Activated T-helper 17 cell treated with anti-CD3 and anti-CD28 coated beads, Interleukin-2, amount 50 U/mL, for 72 hours (primary cell): ENCODE measurements at regions not wholly inside any gene's neighbourhood (a gene's known extent, or its start where the extent isn't known, plus 50 kb on each side); places are given as distances from the start of the nearest gene placed in this dataset.

Source experiments
- ATAC-seq: fragments of 150-1000 bp; cut with Tn5 transposase; replicated peaks from 2 replicates; pipeline ENCODE4 v1.10.0; 2021; ENCODE audit warnings: mild to moderate bottlenecking, moderate library complexity
- H3K27ac Mint-ChIP-seq: one replicate; pipeline ENCODE4 v1.8.0; 2022; ENCODE audit warnings: mixed read lengths
- H3K27me3 Mint-ChIP-seq: one replicate; pipeline ENCODE4 v1.8.0; 2022; ENCODE audit warnings: mixed read lengths
- H3K36me3 Mint-ChIP-seq: one replicate; pipeline ENCODE4 v1.8.0; 2022; ENCODE audit warnings: low read depth, mild to moderate bottlenecking, mixed read lengths
- H3K4me1 Mint-ChIP-seq: one replicate; pipeline ENCODE4 v1.8.0; 2022; ENCODE audit warnings: mixed read lengths
- H3K4me3 Mint-ChIP-seq: one replicate; pipeline ENCODE4 v1.8.0; 2022; ENCODE audit warnings: mild to moderate bottlenecking, mixed read lengths
- H3K9me3 Mint-ChIP-seq: one replicate; pipeline ENCODE4 v1.8.0; 2022; ENCODE audit warnings: mixed read lengths

GRCh38 chr6:111973118-111973761, 80.7 kb upstream of the CCN6 start:
- H3K27me3 Mint-ChIP-seq = no peaks in the 10 kb centered on the region
- H3K9me3 Mint-ChIP-seq = peaks cover 4% of the 10 kb centered on the region
- no peaks in the 10 kb centered on the region for H3K36me3 Mint-ChIP-seq
- peak overlapping the region; percentile 89 for H3K27ac Mint-ChIP-seq
- ATAC-seq = peak; percentile 86
- peak overlapping the region; percentile 64 for H3K4me3 Mint-ChIP-seq
- H3K4me1 Mint-ChIP-seq = peaks cover 44% of the 10 kb centered on the region

- no peaks in the 10 kb centered on the region for H3K36me3 Mint-ChIP-seq
- H3K27me3 Mint-ChIP-seq = no peaks in the 10 kb centered on the region
- peaks cover 50% of the 10 kb centered on the region for H3K4me1 Mint-ChIP-seq
- no peak for ATAC-seq
- peaks cover 4% of the 10 kb centered on the region for H3K9me3 Mint-ChIP-seq
- peak overlapping the region; percentile 89 for H3K27ac Mint-ChIP-seq
- peak overlapping the region; percentile 64 for H3K4me3 Mint-ChIP-seq
These were observed 79.8 kb upstream of the CCN6 start for GRCh38 chr6:111973927-111974639.

GRCh38 chr6:111975466-111975865, 78.4 kb upstream of the CCN6 start:
- Mint-ChIP-seq H3K9me3 (no peaks in the 10 kb centered on the region), H3K36me3 (no peaks in the 10 kb centered on the region), H3K27me3 (no peaks in the 10 kb centered on the region), H3K4me1 (peaks cover 50% of the 10 kb centered on the region), H3K27ac (peak overlapping the region; percentile 18), H3K4me3 (peak overlapping the region; percentile 25)
- ATAC-seq = peak; percentile 58

- no peak for ATAC-seq
- no peaks in the 10 kb centered on the region for H3K9me3 Mint-ChIP-seq
- H3K4me3 Mint-ChIP-seq = peak overlapping the region; percentile 25
- peaks cover 50% of the 10 kb centered on the region for H3K4me1 Mint-ChIP-seq
- no peaks in the 10 kb centered on the region for H3K36me3 Mint-ChIP-seq
- no peaks in the 10 kb centered on the region for H3K27me3 Mint-ChIP-seq
- H3K27ac Mint-ChIP-seq = peak overlapping the region; percentile 18
These were observed 77.8 kb upstream of the CCN6 start for GRCh38 chr6:111976139-111976538.

- no peak overlapping the region for H3K4me3 Mint-ChIP-seq
- no peaks in the 10 kb centered on the region for H3K9me3 Mint-ChIP-seq
- no peak for ATAC-seq
- H3K36me3 Mint-ChIP-seq = no peaks in the 10 kb centered on the region
- no peak overlapping the region for H3K27ac Mint-ChIP-seq
- H3K27me3 Mint-ChIP-seq = no peaks in the 10 kb centered on the region
- peaks cover 36% of the 10 kb centered on the region for H3K4me1 Mint-ChIP-seq
These were observed 75.3 kb upstream of the CCN6 start for GRCh38 chr6:111978532-111979149.

- H3K9me3 Mint-ChIP-seq = no peaks in the 10 kb centered on the region
- peaks cover 38% of the 10 kb centered on the region for H3K4me1 Mint-ChIP-seq
- ATAC-seq = no peak
- H3K27me3 Mint-ChIP-seq = no peaks in the 10 kb centered on the region
- H3K27ac Mint-ChIP-seq = no peak overlapping the region
- H3K36me3 Mint-ChIP-seq = no peaks in the 10 kb centered on the region
- H3K4me3 Mint-ChIP-seq = no peak overlapping the region
These were observed 74.3 kb upstream of the CCN6 start for GRCh38 chr6:111979633-111980032.

- Mint-ChIP-seq H3K36me3 (no peaks in the 10 kb centered on the region), H3K27ac (no peak overlapping the region), H3K4me3 (no peak overlapping the region), H3K27me3 (no peaks in the 10 kb centered on the region), H3K4me1 (peaks cover 40% of the 10 kb centered on the region), H3K9me3 (no peaks in the 10 kb centered on the region)
- no peak for ATAC-seq
These were observed 73.8 kb upstream of the CCN6 start for GRCh38 chr6:111980143-111980542.

- Mint-ChIP-seq H3K27me3 (no peaks in the 10 kb centered on the region), H3K9me3 (no peaks in the 10 kb centered on the region), H3K36me3 (no peaks in the 10 kb centered on the region), H3K4me3 (no peak overlapping the region), H3K4me1 (peaks cover 31% of the 10 kb centered on the region), H3K27ac (no peak overlapping the region)
- no peak for ATAC-seq
These were observed 72.7 kb upstream of the CCN6 start for GRCh38 chr6:111980971-111981840.

- H3K36me3 Mint-ChIP-seq = no peaks in the 10 kb centered on the region
- no peaks in the 10 kb centered on the region for H3K9me3 Mint-ChIP-seq
- ATAC-seq = no peak
- H3K4me1 Mint-ChIP-seq = peaks cover 28% of the 10 kb centered on the region
- no peaks in the 10 kb centered on the region for H3K27me3 Mint-ChIP-seq
- peak overlapping the region; percentile 8 for H3K4me3 Mint-ChIP-seq
- H3K27ac Mint-ChIP-seq = no peak overlapping the region
These were observed 71.2 kb upstream of the CCN6 start for GRCh38 chr6:111982681-111983080.

GRCh38 chr6:111983193-111983592, 70.7 kb upstream of the CCN6 start:
- Mint-ChIP-seq H3K36me3 (no peaks in the 10 kb centered on the region), H3K4me1 (peaks cover 28% of the 10 kb centered on the region), H3K9me3 (no peaks in the 10 kb centered on the region), H3K27ac (peak overlapping the region; percentile 37), H3K4me3 (peak overlapping the region; percentile 8), H3K27me3 (no peaks in the 10 kb centered on the region)
- no peak for ATAC-seq

GRCh38 chr6:111984081-111984480, 69.8 kb upstream of the CCN6 start:
- H3K9me3 Mint-ChIP-seq = no peaks in the 10 kb centered on the region
- H3K27ac Mint-ChIP-seq = peak overlapping the region; percentile 37
- H3K4me3 Mint-ChIP-seq = peak overlapping the region; percentile 8
- peaks cover 31% of the 10 kb centered on the region for H3K4me1 Mint-ChIP-seq
- ATAC-seq = no peak
- no peaks in the 10 kb centered on the region for H3K36me3 Mint-ChIP-seq
- H3K27me3 Mint-ChIP-seq = no peaks in the 10 kb centered on the region

GRCh38 chr6:111984516-111985201, 69.2 kb upstream of the CCN6 start:
- H3K27ac Mint-ChIP-seq = peak overlapping the region; percentile 50
- H3K27me3 Mint-ChIP-seq = no peaks in the 10 kb centered on the region
- H3K4me1 Mint-ChIP-seq = peaks cover 37% of the 10 kb centered on the region
- H3K9me3 Mint-ChIP-seq = no peaks in the 10 kb centered on the region
- no peak for ATAC-seq
- H3K36me3 Mint-ChIP-seq = no peaks in the 10 kb centered on the region
- H3K4me3 Mint-ChIP-seq = peak overlapping the region; percentile 46

GRCh38 chr6:111985202-111985731, 68.6 kb upstream of the CCN6 start:
- peak; percentile 92 for ATAC-seq
- Mint-ChIP-seq H3K27me3 (no peaks in the 10 kb centered on the region), H3K4me3 (peak overlapping the region; percentile 46), H3K36me3 (no peaks in the 10 kb centered on the region), H3K4me1 (peaks cover 43% of the 10 kb centered on the region), H3K27ac (peak overlapping the region; percentile 50), H3K9me3 (no peaks in the 10 kb centered on the region)

- no peaks in the 10 kb centered on the region for H3K27me3 Mint-ChIP-seq
- H3K4me1 Mint-ChIP-seq = peaks cover 55% of the 10 kb centered on the region
- H3K4me3 Mint-ChIP-seq = no peak overlapping the region
- H3K9me3 Mint-ChIP-seq = no peaks in the 10 kb centered on the region
- H3K27ac Mint-ChIP-seq = no peak overlapping the region
- ATAC-seq = no peak
- no peaks in the 10 kb centered on the region for H3K36me3 Mint-ChIP-seq
These were observed 67.3 kb upstream of the CCN6 start for GRCh38 chr6:111986651-111987050.
